H1 (cell line): ENCODE measurements at regions not wholly inside any gene's neighbourhood (a gene's known extent, or its start where the extent isn't known, plus 50 kb on each side); places are given as distances from the start of the nearest gene placed in this dataset.

Experiments
- CTCF ChIA-PET: fragments of 300-600 bp; sonication (Branson Sonifier 250); formaldehyde crosslinking; loops from one replicate; lab custom pipeline; 2021; ENCODE audit not compliant: partially characterized antibody; lab: Charles Lee
- POLR2A ChIA-PET: fragments of 300-600 bp; sonication (Branson Sonifier 250); formaldehyde crosslinking; loops from one replicate; lab custom pipeline; 2021; ENCODE audit warnings: inconsistent platforms; ENCODE audit not compliant: partially characterized antibody; lab: Charles Lee
- DNase-seq, 2 experiments: peaks; one replicate each; pipeline versions ENCODE4 v3.0.0 to v3.0.0-alpha.2; 2010 to 2022; ENCODE audit warnings: low spot score in 2 of 2, low read depth in 1 of 2, mixed read lengths in 1 of 2
- FAIRE-seq: peaks from 2 replicates; lab custom pipeline; 2011; peaks lifted over from hg19 to GRCh38; lab: Jason Lieb, UNC
- H2AFZ ChIP-seq: 2 replicates; pipeline ENCODE4 v1.8.1; 2012; ENCODE audit warnings: low read length, inconsistent platforms
- H2AK5ac ChIP-seq: 2 replicates; pipeline ENCODE4 v1.6.1; 2013; ENCODE audit warnings: low read depth, low read length
- H2BK120ac ChIP-seq: replicated peaks from 2 replicates; pipeline ENCODE3; 2013; ENCODE audit warnings: low read depth, low read length, inconsistent platforms
- H2BK12ac ChIP-seq: 2 replicates; pipeline ENCODE4 v1.6.1; 2013; ENCODE audit warnings: low read depth, low read length
- H2BK15ac ChIP-seq: 2 replicates; pipeline ENCODE4 v1.6.1; 2013; ENCODE audit warnings: low read length
- H2BK20ac ChIP-seq: 2 replicates; pipeline ENCODE4 v1.6.1; 2013; ENCODE audit warnings: low read length
- H2BK5ac ChIP-seq: 2 replicates; pipeline ENCODE4 v1.6.1; 2013; ENCODE audit warnings: low read depth, low read length
- H3K14ac ChIP-seq: 2 replicates; pipeline ENCODE4 v1.6.1; 2013; ENCODE audit warnings: inconsistent platforms; ENCODE audit not compliant: insufficient read length
- H3K18ac ChIP-seq: 2 replicates; pipeline ENCODE4 v1.6.1; 2013; ENCODE audit warnings: low read length; ENCODE audit errors: extremely low read depth
- H3K23ac ChIP-seq: 2 replicates; pipeline ENCODE4 v1.6.1; 2013; ENCODE audit warnings: inconsistent platforms; ENCODE audit not compliant: insufficient read length
- H3K23me2 ChIP-seq: 2 replicates; pipeline ENCODE4 v1.6.1; 2013; ENCODE audit warnings: low read depth, low read length
- H3K27ac ChIP-seq: 2 replicates; pipeline ENCODE4 v1.6.1; 2011; ENCODE audit warnings: low read depth, low read length, inconsistent platforms
- H3K27me3 ChIP-seq, 4 experiments: replicated peaks in 1 of 4; 1 replicate in 1 of 4; 2 replicates in 3 of 4; pipeline versions ENCODE4 v1.6.1 to v1.8.1; 2011 to 2013; ENCODE audit warnings: low read length in 3 of 4, mild to moderate bottlenecking in 3 of 4, inconsistent platforms in 2 of 4, mixed read lengths in 2 of 4, moderate library complexity in 1 of 4; ENCODE audit not compliant: control insufficient read depth in 3 of 4, insufficient read depth in 3 of 4; ENCODE audit errors: extremely low read depth in 1 of 4
- H3K36me3 ChIP-seq, 4 experiments: 2 replicates each; pipeline versions ENCODE4 v1.6.1 to v1.8.1; 2011 to 2013; ENCODE audit warnings: mild to moderate bottlenecking in 4 of 4, low read length in 3 of 4, moderate library complexity in 2 of 4, control low read depth in 1 of 4, inconsistent platforms in 1 of 4; ENCODE audit not compliant: insufficient read depth in 4 of 4, control insufficient read depth in 2 of 4
- H3K4ac ChIP-seq: replicated peaks from 2 replicates; pipeline ENCODE3; 2013; ENCODE audit warnings: low read length, low read depth, mixed read lengths, inconsistent platforms; ENCODE audit not compliant: insufficient read length
- H3K4me1 ChIP-seq, 4 experiments: replicated peaks in 1 of 4; 1 replicate in 1 of 4; 2 replicates in 3 of 4; pipeline versions ENCODE4 v1.6.1 to v1.8.1; 2011 to 2013; ENCODE audit warnings: low read length in 3 of 4, inconsistent platforms in 2 of 4, mixed read lengths in 1 of 4; ENCODE audit not compliant: insufficient read depth in 4 of 4, control insufficient read depth in 3 of 4
- H3K4me2 ChIP-seq, 2 experiments: 2 replicates each; pipeline versions ENCODE4 v1.6.1 to v1.8.1; 2011 to 2013; ENCODE audit warnings: low read depth in 2 of 2, low read length in 2 of 2, control low read depth in 1 of 2, inconsistent platforms in 1 of 2, mild to moderate bottlenecking in 1 of 2; ENCODE audit not compliant: insufficient read depth in 1 of 2
- H3K4me3 ChIP-seq, 4 experiments: fragments of 200-600, 300-600 bp in 1 of 4; sonication (generic), shearing (Covaris generic), sonication (Bioruptor Twin) in 1 of 4; 2 replicates each; pipeline versions ENCODE4 v1.5.1 to v1.8.1; 2011 to 2016; ENCODE audit warnings: low read length in 4 of 4, low read depth in 3 of 4, control low read depth in 2 of 4, inconsistent platforms in 2 of 4, mild to moderate bottlenecking in 2 of 4, mixed read lengths in 1 of 4, moderate library complexity in 1 of 4; ENCODE audit not compliant: insufficient read depth in 2 of 4; ENCODE audit errors: extremely low read depth in 1 of 4
- H3K56ac ChIP-seq: replicated peaks from 2 replicates; pipeline ENCODE3; 2013; ENCODE audit warnings: low read depth, mild to moderate bottlenecking, mixed read lengths, low read length, inconsistent platforms; ENCODE audit not compliant: insufficient read length
- H3K79me1 ChIP-seq: 2 replicates; pipeline ENCODE4 v1.6.1; 2013; ENCODE audit warnings: low read depth, low read length, control low read depth
- H3K79me2 ChIP-seq, 2 experiments: 2 replicates each; pipeline versions ENCODE4 v1.6.1 to v1.8.1; 2012 to 2013; ENCODE audit warnings: low read length in 2 of 2, mild to moderate bottlenecking in 2 of 2, inconsistent platforms in 1 of 2; ENCODE audit not compliant: insufficient read depth in 2 of 2, control insufficient read depth in 1 of 2
- H3K9ac ChIP-seq, 4 experiments: replicated peaks in 1 of 4; 1 replicate in 1 of 4; 2 replicates in 3 of 4; pipeline versions ENCODE4 v1.6.1 to v1.8.1; 2011 to 2013; ENCODE audit warnings: low read depth in 3 of 4, low read length in 3 of 4, control low read depth in 2 of 4, mild to moderate bottlenecking in 2 of 4, moderate library complexity in 2 of 4, inconsistent platforms in 1 of 4; ENCODE audit errors: extremely low read depth in 1 of 4
- H3K9me3 ChIP-seq, 2 experiments: 2 replicates each; pipeline versions ENCODE4 v1.6.1 to v1.8.1; 2012 to 2013; ENCODE audit warnings: mild to moderate bottlenecking in 2 of 2, moderate library complexity in 2 of 2, control low read depth in 1 of 2, inconsistent platforms in 1 of 2, low read depth in 1 of 2, low read length in 1 of 2, mixed read lengths in 1 of 2; ENCODE audit not compliant: insufficient read depth in 2 of 2
- H4K20me1 ChIP-seq, 2 experiments: replicated peaks in 1 of 2; 2 replicates each; pipeline versions ENCODE3 to v1.8.1; 2011 to 2013; ENCODE audit warnings: inconsistent platforms in 2 of 2, low read length in 2 of 2, mild to moderate bottlenecking in 1 of 2; ENCODE audit not compliant: insufficient read depth in 2 of 2, control insufficient read depth in 1 of 2
- H4K5ac ChIP-seq: 2 replicates; pipeline ENCODE4 v1.6.1; 2013; ENCODE audit warnings: low read length, low read depth, mixed read lengths, inconsistent platforms; ENCODE audit not compliant: insufficient read length
- H4K8ac ChIP-seq: 2 replicates; pipeline ENCODE4 v1.8.0; 2013; ENCODE audit warnings: mild to moderate bottlenecking, moderate library complexity, low read length, inconsistent platforms; ENCODE audit not compliant: insufficient read depth; ENCODE audit errors: extremely low read depth
- H4K91ac ChIP-seq: replicated peaks from 2 replicates; pipeline ENCODE3; 2013; ENCODE audit warnings: low read length, mixed read lengths, inconsistent platforms; ENCODE audit not compliant: insufficient read length
- CHD1 ChIP-seq: IDR thresholded peaks from 2 replicates; pipeline ENCODE4 v1.6.1; 2012; ENCODE audit warnings: low read depth, low read length, improper control_type of control experiment
- EGR1 ChIP-seq: IDR thresholded peaks from 2 replicates; pipeline ENCODE4 v1.6.1; 2011; ENCODE audit warnings: low read depth, low read length, borderline replicate concordance
- SRF ChIP-seq: IDR thresholded peaks from 2 replicates; pipeline ENCODE4 v1.6.1; 2011; ENCODE audit warnings: mild to moderate bottlenecking, low read depth, low read length, moderate library complexity
- WGBS, 2 experiments: shearing (Covaris generic) in 1 of 2; methylation state at CpG; one replicate each; pipeline versions ENCODE4 v1.1.6 to v1.1.7; 2013 to 2015; ENCODE audit warnings: low lambda C conversion rate in 2 of 2, mixed read lengths in 2 of 2, inconsistent platforms in 1 of 2, low coverage in 1 of 2, missing lambda C conversion rate in 1 of 2; ENCODE audit not compliant: insufficient replicate concordance in 2 of 2, insufficient coverage in 1 of 2, insufficient read length in 1 of 2; ENCODE audit errors: extremely low coverage in 1 of 2, missing lambda C conversion rate in 1 of 2; 5-methylcytosine and 5-hydroxymethylcytosine counted together

DNA sequence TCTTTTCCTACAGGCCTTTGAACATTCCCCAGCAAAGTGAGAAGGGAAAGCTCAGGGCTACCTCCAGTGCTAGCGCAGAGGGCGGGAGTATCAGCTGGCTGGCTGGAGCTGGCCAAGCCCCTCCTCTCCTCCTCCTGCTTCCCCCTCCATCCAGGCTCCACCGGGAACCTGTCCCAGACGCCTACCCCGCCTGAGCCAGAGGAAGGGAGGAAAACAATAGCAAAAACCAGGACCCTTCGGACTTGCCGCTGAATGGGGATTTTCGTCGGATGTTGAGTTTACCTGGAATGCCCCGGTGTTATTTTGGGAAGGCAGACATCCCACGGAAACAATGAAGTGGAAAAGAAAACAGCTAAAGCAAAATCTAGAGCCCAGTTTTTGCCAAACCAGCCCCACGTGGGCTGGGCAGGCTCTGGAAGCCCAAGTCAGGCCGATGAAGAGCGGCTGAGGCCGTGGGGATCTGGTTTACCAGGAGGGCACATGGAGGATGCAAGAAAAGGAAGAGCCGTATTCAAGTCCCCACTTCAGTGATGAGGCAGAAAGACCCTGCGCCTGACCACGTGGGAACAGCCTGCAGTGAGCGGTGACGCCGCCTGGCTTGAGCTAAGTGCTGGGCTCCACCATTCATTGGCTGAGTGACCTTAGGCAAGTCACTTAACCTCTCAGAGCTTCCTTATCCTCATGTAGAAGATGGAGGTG is 100.4 kb upstream of the LCLAT1 start:
- ChIA-PET CTCF (interaction anchor here (0.9 to 1.5 kb wide), 5 partner anchors 12 to 365 kb away, joined by 3 to 4 read pairs (median 3); no protein-coding TSS in a partner anchor), POLR2A (interaction anchor here (0.7 to 1.2 kb wide), 4 partner anchors 8 to 842 kb away, joined by 3 to 4 read pairs (median 4); no protein-coding TSS in a partner anchor)
- H2BK12ac ChIP-seq = 0 out of 2 replicates have a peak overlapping the region, but pooled peaks have one; percentile 75
- H3K9me3 ChIP-seq = peaks cover 10 to 17% of the 10 kb centered on the region in 2 experiments; a peak in 2 of 4 replicates
- H4K8ac ChIP-seq = no peak overlapping the region
- H4K20me1 ChIP-seq = no peaks in the 10 kb centered on the region
- H3K9ac ChIP-seq = no peak overlapping the region
- no peak overlapping the region for H4K5ac ChIP-seq
- H3K4me1 ChIP-seq = peaks cover 0 to 5% (median 2%) of the 10 kb centered on the region in 4 experiments; a peak in 3 of 7 replicates
- 66% methylated on average over 16 of the region's 21 CpGs; no CpG with 5 or more reads in 1 of the 2 experiments for WGBS, 2 experiments
- H4K91ac ChIP-seq = no peak overlapping the region
- H3K27ac ChIP-seq = no peak overlapping the region
- peak overlapping the region; percentile 32; the same call in 1 of the 2 replicates for H3K18ac ChIP-seq
- H3K79me2 ChIP-seq = no peaks in the 10 kb centered on the region
- H2BK5ac ChIP-seq = no peak overlapping the region
- no peak overlapping the region; the same call in 1 of the 2 replicates for H2BK15ac ChIP-seq
- no peak for FAIRE-seq
- H3K36me3 ChIP-seq = no peaks in the 10 kb centered on the region
- H3K14ac ChIP-seq = no peak overlapping the region
- H3K79me1 ChIP-seq = no peaks in the 10 kb centered on the region
- no peak overlapping the region for H3K23ac ChIP-seq
- H2BK120ac ChIP-seq = no peak overlapping the region
- H2AFZ ChIP-seq = peak overlapping the region; percentile 95
- H3K56ac ChIP-seq = peak overlapping the region; percentile 42
- H3K27me3 ChIP-seq = no peaks in the 10 kb centered on the region
- peak overlapping the region in 1 of 2 experiments; percentile 17; a peak in 1 of 4 replicates for H3K4me2 ChIP-seq
- H2BK20ac ChIP-seq = no peak overlapping the region
- no peak overlapping the region for H2AK5ac ChIP-seq
- H3K23me2 ChIP-seq = no peaks in the 10 kb centered on the region
- no peak overlapping the region for H3K4me3 ChIP-seq
- peak; percentile 13 to 55 for DNase-seq
- H3K4ac ChIP-seq = no peak overlapping the region
- no peak for TF ChIP-seq SRF
- no peak for TF ChIP-seq CHD1
- no peak for TF ChIP-seq EGR1
